HepG2 (cell line): ENCODE measurements at regions not wholly inside any gene's neighbourhood (a gene's known extent, or its start where the extent isn't known, plus 50 kb on each side); places are given as distances from the start of the nearest gene placed in this dataset.

Experiments used
- ATAC-seq: fragments of 200-7000 bp; cut with Tn5 transposase; 3 replicates; pipeline ENCODE4 v1.9.1; 2020; ENCODE audit warnings: mild to moderate bottlenecking, moderate library complexity
- BruUV-seq: library from RNA; stranded (reverse); fragments of 400-500 nt; replicated peaks from 2 replicates; lab custom pipeline; 2021; lab: Mats Ljungman, UMichigan
- CTCF ChIA-PET: fragments of 300-600 bp; formaldehyde crosslinking; extraction: SDS; loops from one replicate; lab custom pipeline; 2021; ENCODE audit warnings: low total read pairs, inconsistent platforms, low intra/inter-chr PET ratio; lab: Yijun Ruan, JAX
- POLR2A ChIA-PET: fragments of 350-600 bp; sonication (Branson Sonifier 250); formaldehyde crosslinking; loops from one replicate; lab custom pipeline; 2020; ENCODE audit warnings: antibody characterized with exemption, inconsistent platforms; lab: Yijun Ruan, JAX
- DNase-seq: peaks from one replicate; pipeline ENCODE4 v3.0.0-alpha.2; 2015; ENCODE audit warnings: low spot score
- FAIRE-seq: peaks from 3 replicates; lab custom pipeline; 2011; peaks lifted over from hg19 to GRCh38; lab: Jason Lieb, UNC
- H2AFZ ChIP-seq: one replicate; pipeline ENCODE4 v1.6.1; 2011; ENCODE audit warnings: low read length, inconsistent platforms
- H3K27ac ChIP-seq: fragments of 300-600 bp; 3 replicates; pipeline ENCODE4 v1.8.0; 2011; ENCODE audit warnings: mixed run types, mild to moderate bottlenecking, mixed read lengths, low read length, inconsistent platforms; ENCODE audit not compliant: insufficient read depth; ENCODE audit errors: extremely low read length
- H3K27me3 ChIP-seq, 2 experiments: fragments of 200-600 bp in 1 of 2; 2 replicates in 1 of 2; 3 replicates in 1 of 2; pipeline versions ENCODE4 v1.6.0 to v1.8.0; 2011; ENCODE audit warnings: low read length in 2 of 2, mild to moderate bottlenecking in 2 of 2, moderate library complexity in 2 of 2, inconsistent platforms in 1 of 2; ENCODE audit not compliant: insufficient read depth in 2 of 2, control insufficient read depth in 1 of 2
- H3K36me3 ChIP-seq, 2 experiments: fragments of 200-600 bp in 1 of 2; replicated peaks in 1 of 2; 2 replicates in 1 of 2; 3 replicates in 1 of 2; pipeline versions ENCODE4 v1.5.1 to v1.8.0; 2011; ENCODE audit warnings: low read length in 2 of 2, inconsistent platforms in 1 of 2; ENCODE audit not compliant: insufficient read depth in 2 of 2, control insufficient read depth in 1 of 2
- H3K4me1 ChIP-seq: 2 replicates; pipeline ENCODE4 v1.5.1; 2012; ENCODE audit warnings: low read length, inconsistent platforms; ENCODE audit not compliant: insufficient read depth
- H3K4me2 ChIP-seq: 2 replicates; pipeline ENCODE4 v1.6.0; 2011; ENCODE audit warnings: low read depth, low read length, inconsistent platforms
- H3K4me3 ChIP-seq, 3 experiments: fragments of 200-600 bp in 1 of 3; sonication (generic), shearing (Covaris generic) in 1 of 3; replicated peaks in 1 of 3; 2 replicates each; pipeline ENCODE4 v1.5.1; 2011 to 2016; ENCODE audit warnings: low read length in 3 of 3, inconsistent platforms in 2 of 3, low read depth in 2 of 3, mild to moderate bottlenecking in 2 of 3, control low read depth in 1 of 3, mixed read lengths in 1 of 3; ENCODE audit not compliant: insufficient read depth in 1 of 3
- H3K79me2 ChIP-seq: one replicate; pipeline ENCODE4 v1.6.1; 2011; ENCODE audit warnings: low read length, inconsistent platforms; ENCODE audit not compliant: insufficient read depth
- H3K9ac ChIP-seq: 2 replicates; pipeline ENCODE4 v1.6.0; 2011; ENCODE audit warnings: mild to moderate bottlenecking, low read depth, low read length, inconsistent platforms; ENCODE audit not compliant: insufficient read depth
- H3K9me3 ChIP-seq: 2 replicates; pipeline ENCODE4 v1.5.1; 2012; ENCODE audit warnings: mild to moderate bottlenecking, low read length
- H4K20me1 ChIP-seq: 2 replicates; pipeline ENCODE4 v1.6.0; 2011; ENCODE audit warnings: inconsistent platforms, mild to moderate bottlenecking, low read length, moderate library complexity; ENCODE audit not compliant: insufficient read depth
- CSRNP2 ChIP-seq: sonication (generic); formaldehyde crosslinking; conservative IDR thresholded peaks from 2 replicates; pipeline ENCODE4 v1.8.0; 2022; ENCODE audit warnings: low read depth, missing genetic modification reagents
- DZIP1 ChIP-seq: sonication (generic); formaldehyde crosslinking; IDR thresholded peaks from 2 replicates; pipeline ENCODE4 v1.5.0; 2020; ENCODE audit warnings: mild to moderate bottlenecking, missing genetic modification reagents
- NR2F2 ChIP-seq: IDR thresholded peaks from 2 replicates; pipeline ENCODE4 v1.6.1; 2012; ENCODE audit warnings: low read depth, inconsistent platforms, borderline replicate concordance
- REPIN1 ChIP-seq: sonication (generic); formaldehyde crosslinking; IDR thresholded peaks from 2 replicates; pipeline ENCODE4 v1.8.0; 2022; ENCODE audit warnings: missing genetic modification reagents, low read depth, mild to moderate bottlenecking, borderline replicate concordance
- SMAD9 ChIP-seq: sonication (generic); formaldehyde crosslinking; IDR thresholded peaks from 2 replicates; pipeline ENCODE4 v1.5.1; 2020; ENCODE audit warnings: mild to moderate bottlenecking, missing genetic modification reagents
- XBP1 ChIP-seq: sonication (generic); formaldehyde crosslinking; IDR thresholded peaks from 2 replicates; pipeline ENCODE4 v1.5.0; 2020; ENCODE audit warnings: missing genetic modification reagents
- YY1 ChIP-seq: IDR thresholded peaks from 2 replicates; pipeline ENCODE4 v1.6.1; 2011; ENCODE audit warnings: low read length, low read depth, moderate library complexity, mild to moderate bottlenecking; ENCODE audit not compliant: insufficient read depth, insufficient replicate concordance
- ZBTB7B ChIP-seq: sonication (generic); formaldehyde crosslinking; IDR thresholded peaks from 2 replicates; pipeline ENCODE4 v1.4.0; 2020; ENCODE audit warnings: missing genetic modification reagents
- ZC3H4 ChIP-seq: sonication (generic); formaldehyde crosslinking; IDR thresholded peaks from 2 replicates; pipeline ENCODE4 v1.4.0; 2020; ENCODE audit warnings: missing genetic modification reagents, borderline replicate concordance
- ZFX ChIP-seq: sonication (generic); formaldehyde crosslinking; IDR thresholded peaks from 2 replicates; pipeline ENCODE4 v1.4.0; 2020; ENCODE audit warnings: mild to moderate bottlenecking, low read depth, missing genetic modification reagents, moderate library complexity
- ZNF180 ChIP-seq: sonication (generic); formaldehyde crosslinking; IDR thresholded peaks from 2 replicates; pipeline ENCODE4 v1.4.0; 2020; ENCODE audit warnings: low read depth, missing genetic modification reagents, borderline replicate concordance
- ZNF33A ChIP-seq: sonication (generic); formaldehyde crosslinking; IDR thresholded peaks from 2 replicates; pipeline ENCODE4 v1.5.1; 2020; ENCODE audit warnings: missing genetic modification reagents, mild to moderate bottlenecking, moderate library complexity, borderline replicate concordance
- ZNF580 ChIP-seq: IDR thresholded peaks from 2 replicates; pipeline ENCODE4 v1.6.1; 2016; ENCODE audit warnings: low read depth, borderline replicate concordance
- ZNF614 ChIP-seq: IDR thresholded peaks from 2 replicates; pipeline ENCODE4 v1.6.1; 2018; ENCODE audit warnings: missing biosample characterization, missing genetic modification reagents, inconsistent platforms, borderline replicate concordance
- WGBS: methylation state at CpG from one replicate; pipeline ENCODE4 v1.1.6; 2017; ENCODE audit warnings: low lambda C conversion rate; 5-methylcytosine and 5-hydroxymethylcytosine counted together
- in situ Hi-C: cut with HindIII; loops from 2 replicates; pipeline ENCODE4 v1.10.0; 2017; ENCODE audit warnings: low pct_unique_long_range_greater_than_20kb; ENCODE audit not compliant: extremely low pct_ligation_motif_present
- intact Hi-C: fragments of 100-400 bp; cut with micrococcal nuclease; formaldehyde crosslinking; loops from one replicate; pipeline ENCODE4 v1.10.0; 2022; ENCODE audit not compliant: unreplicated experiment

GRCh38 chr5:87946271-87946670, 322.4 kb downstream of the TMEM161B start:
- POLR2A ChIA-PET = no interaction called here
- ATAC-seq (no peak), DNase-seq (no peak), FAIRE-seq (no peak)
- Histone ChIP-seq H3K9ac (no peak overlapping the region), H3K9me3 (no peaks in the 10 kb centered on the region), H3K27ac (no peak overlapping the region), H3K4me2 (no peak overlapping the region), H3K4me3 (no peak overlapping the region), H3K79me2 (no peaks in the 10 kb centered on the region), H4K20me1 (no peaks in the 10 kb centered on the region), H2AFZ (no peak overlapping the region), H3K4me1 (no peaks in the 10 kb centered on the region), H3K36me3 (no peaks in the 10 kb centered on the region), H3K27me3 (no peaks in the 10 kb centered on the region)
- in situ Hi-C loops (no loop called here), intact Hi-C loops (no loop called here)
- CTCF ChIA-PET = no interaction called here
- TF ChIP-seq ZBTB7B (CRISPR knock-in tag) (no peak), YY1 (no peak), ZFX (no peak), REPIN1 (no peak), ZNF580 (CRISPR knock-in tag) (no peak), ZNF180 (CRISPR knock-in tag) (no peak), NR2F2 (no peak), DZIP1 (CRISPR knock-in tag) (no peak), ZC3H4 (CRISPR knock-in tag) (no peak), XBP1 (CRISPR knock-in tag) (no peak), SMAD9 (no peak), CSRNP2 (CRISPR knock-in tag) (no peak), ZNF33A (CRISPR knock-in tag) (no peak), ZNF614 (CRISPR knock-in tag) (no peak)
- WGBS = 0% methylated on average over 4 of the region's 4 CpGs
- no TSS peak for BruUV-seq
